GM12878 (cell line): ENCODE measurements at regions not wholly inside any gene's neighbourhood (a gene's known extent, or its start where the extent isn't known, plus 50 kb on each side); places are given as distances from the start of the nearest gene placed in this dataset.

Experiments used
- ATAC-seq: fragments of 200-7000 bp; cut with Tn5 transposase; 3 replicates; pipeline ENCODE4 v1.9.1; 2020; ENCODE audit warnings: mild to moderate bottlenecking, moderate library complexity
- BruUV-seq: library from RNA; stranded (reverse); fragments of 400-500 nt; replicated peaks from 2 replicates; lab custom pipeline; 2021; lab: Mats Ljungman, UMichigan
- CTCF ChIA-PET: fragments of 300-600 bp; sonication (Branson Sonifier 250); formaldehyde crosslinking; extraction: SDS; loops from one replicate; lab custom pipeline; 2021; ENCODE audit warnings: inconsistent platforms; lab: Yijun Ruan, JAX
- POLR2A ChIA-PET: fragments of 350-600 bp; formaldehyde crosslinking; extraction: SDS; loops from one replicate; lab custom pipeline; 2021; ENCODE audit warnings: inconsistent platforms; lab: Charles Lee
- RAD21 ChIA-PET: fragments of 300-600 bp; sonication (Branson Sonifier 250); formaldehyde crosslinking; loops from one replicate; lab custom pipeline; 2023; ENCODE audit warnings: antibody characterized with exemption; ENCODE audit not compliant: unreplicated experiment; lab: Charles Lee
- SMC1A ChIA-PET: fragments of 300-600 bp; sonication (Branson Sonifier 250); formaldehyde crosslinking; loops from one replicate; lab custom pipeline; 2023; ENCODE audit not compliant: unreplicated experiment, uncharacterized antibody; lab: Charles Lee
- DNase-seq: peaks from one replicate; pipeline ENCODE4 v3.0.0-alpha.2; 2011; ENCODE audit warnings: low read depth, low spot score
- FAIRE-seq: peaks from 3 replicates; lab custom pipeline; 2011; peaks lifted over from hg19 to GRCh38; lab: Jason Lieb, UNC
- H2AFZ ChIP-seq: 2 replicates; pipeline ENCODE4 v1.6.0; 2011; ENCODE audit warnings: low read depth, low read length, control low read depth; ENCODE audit not compliant: control insufficient read depth
- H3K27ac ChIP-seq: 2 replicates; pipeline ENCODE4 v1.5.1; 2011; ENCODE audit warnings: control low read depth; ENCODE audit not compliant: control insufficient read depth, insufficient read depth
- H3K27me3 ChIP-seq, 2 experiments: replicated peaks in 1 of 2; 2 replicates each; pipeline versions ENCODE4 v1.6.0 to v1.6.1; 2011; ENCODE audit warnings: low read length in 1 of 2; ENCODE audit not compliant: control insufficient read depth in 2 of 2, insufficient read depth in 2 of 2
- H3K36me3 ChIP-seq, 2 experiments: 2 replicates each; pipeline ENCODE4 v1.5.1; 2011; ENCODE audit warnings: low read length in 1 of 2; ENCODE audit not compliant: control insufficient read depth in 2 of 2, insufficient read depth in 2 of 2
- H3K4me1 ChIP-seq: 2 replicates; pipeline ENCODE4 v1.6.1; 2011; ENCODE audit warnings: mild to moderate bottlenecking, low read length, moderate library complexity, mixed read lengths; ENCODE audit not compliant: control insufficient read depth, insufficient read depth
- H3K4me2 ChIP-seq: 2 replicates; pipeline ENCODE4 v1.6.0; 2011; ENCODE audit warnings: control low read depth; ENCODE audit not compliant: control insufficient read depth, insufficient read depth
- H3K4me3 ChIP-seq: fragments of 200-600 bp; sonication (generic); 2 replicates; pipeline ENCODE4 v1.5.1; 2016
- H3K79me2 ChIP-seq: 2 replicates; pipeline ENCODE4 v1.6.0; 2011; ENCODE audit warnings: low read length; ENCODE audit not compliant: control insufficient read depth, insufficient read depth
- H3K9ac ChIP-seq: 2 replicates; pipeline ENCODE4 v1.8.0; 2011; ENCODE audit warnings: low read length, control low read depth, mixed read lengths; ENCODE audit not compliant: control insufficient read depth, insufficient read depth
- H3K9me3 ChIP-seq: replicated peaks from 3 replicates; pipeline ENCODE4 v1.5.1; 2011; ENCODE audit warnings: mild to moderate bottlenecking, low read length; ENCODE audit not compliant: control insufficient read depth, insufficient read depth
- H4K20me1 ChIP-seq: 2 replicates; pipeline ENCODE4 v1.6.0; 2011; ENCODE audit not compliant: control insufficient read depth, insufficient read depth
- CTCF ChIP-seq, 3 experiments: IDR thresholded peaks in 2 of 3; conservative IDR thresholded peaks in 1 of 3; 2 replicates each; pipeline ENCODE4 v1.5.1; 2011; ENCODE audit warnings: low read depth in 3 of 3, low read length in 3 of 3, mild to moderate bottlenecking in 3 of 3, control low read depth in 2 of 3, moderate library complexity in 2 of 3, inconsistent platforms in 1 of 3, mixed read lengths in 1 of 3; ENCODE audit not compliant: control insufficient read depth in 2 of 3, insufficient read depth in 1 of 3; ENCODE audit errors: extremely low read depth in 1 of 3
- EP300 ChIP-seq, 2 experiments: fragments of 150-350 bp in 1 of 2; IDR thresholded peaks; 2 replicates each; pipeline ENCODE4 v1.6.1; 2011 to 2012; ENCODE audit warnings: low read depth in 2 of 2, low read length in 2 of 2, borderline replicate concordance in 1 of 2, improper control_type of control experiment in 1 of 2, inconsistent platforms in 1 of 2; ENCODE audit not compliant: control insufficient read depth in 1 of 2
- GABPA ChIP-seq: IDR thresholded peaks from 2 replicates; pipeline ENCODE4 v1.6.1; 2014; ENCODE audit warnings: antibody characterized with exemption, low read depth, mild to moderate bottlenecking, inconsistent platforms
- MEF2B ChIP-seq: fragments of 450-650 bp; IDR thresholded peaks from 2 replicates; pipeline ENCODE4 v1.6.1; 2018; ENCODE audit warnings: mild to moderate bottlenecking, moderate library complexity; ENCODE audit not compliant: partially characterized antibody, poor library complexity, severe bottlenecking
- MYC ChIP-seq: IDR thresholded peaks from 2 replicates; pipeline ENCODE4 v1.6.1; 2011; ENCODE audit warnings: mild to moderate bottlenecking, low read length, moderate library complexity, inconsistent platforms; ENCODE audit not compliant: insufficient read depth, insufficient replicate concordance, insufficient read length, severe bottlenecking
- NR2C1 ChIP-seq: fragments of 450-650 bp; IDR thresholded peaks from 2 replicates; pipeline ENCODE4 v1.6.1; 2017; ENCODE audit warnings: antibody characterized with exemption, mild to moderate bottlenecking, moderate library complexity
- RAD21 ChIP-seq: IDR thresholded peaks from 2 replicates; pipeline ENCODE4 v1.6.1; 2011; ENCODE audit warnings: mild to moderate bottlenecking, low read depth, low read length, moderate library complexity; ENCODE audit not compliant: insufficient read depth
- USF1 ChIP-seq: IDR thresholded peaks from 2 replicates; pipeline ENCODE4 v1.6.1; 2011; ENCODE audit warnings: borderline replicate concordance, low read depth, mild to moderate bottlenecking, moderate library complexity, mixed read lengths, low read length; ENCODE audit not compliant: insufficient read depth; ENCODE audit errors: extremely low read length
- WGBS: methylation state at CpG from one replicate; pipeline ENCODE4 v1.1.6; 2016; ENCODE audit warnings: low lambda C conversion rate; ENCODE audit not compliant: insufficient replicate concordance, insufficient coverage; ENCODE audit errors: missing lambda C conversion rate; 5-methylcytosine and 5-hydroxymethylcytosine counted together
- in situ Hi-C: fragments of 300-500 bp; cut with MboI; formaldehyde crosslinking; loops from 9 replicates; pipeline ENCODE4 v1.14.3; 2018; ENCODE audit warnings: mixed read lengths
- intact Hi-C: fragments of 100-400 bp; cut with micrococcal nuclease; formaldehyde crosslinking; loops from one replicate; pipeline ENCODE4 v1.14.2; 2022; ENCODE audit not compliant: unreplicated experiment

- ChIA-PET CTCF (no interaction called here), RAD21 (no interaction called here), SMC1A (interaction anchor here (1.3 kb wide), 1 partner anchor 16 kb away, joined by 4 read pairs; no protein-coding TSS in a partner anchor), POLR2A (no interaction called here)
- no peaks in the 10 kb centered on the region for H3K36me3 ChIP-seq
- TF ChIP-seq EP300 (IDR thresholded peaks at IDR 0.05; ENCODE audit: borderline replicate concordance in 1 of 2, control insufficient read depth in 1 of 2, low read depth in 2 of 2, low read length in 2 of 2) (no peak), MEF2B (no peak), NR2C1 (no peak), MYC (no peak), CTCF (IDR thresholded peaks at IDR 0.05 in 2 of 3, conservative IDR thresholded peaks at IDR 0.05 in 1 of 3; ENCODE audit: control insufficient read depth in 2 of 3, extremely low read depth in 1 of 3, insufficient read depth in 1 of 3, low read depth in 3 of 3, low read length in 3 of 3) (no peak), GABPA (no peak)
- no peak overlapping the region for H3K27ac ChIP-seq
- FAIRE-seq (no peak), ATAC-seq (no peak), DNase-seq (no peak)
- H3K4me3 ChIP-seq, result no peak overlapping the region
- no peaks in the 10 kb centered on the region for H3K27me3 ChIP-seq
- no peaks in the 10 kb centered on the region for H3K4me1 ChIP-seq
- no TSS peak for BruUV-seq
- no peaks in the 10 kb centered on the region for H3K9me3 ChIP-seq
- no peak overlapping the region for H2AFZ ChIP-seq
- WGBS, result 0% methylated on average over 2 of the region's 2 CpGs
- no peak overlapping the region for H3K4me2 ChIP-seq
- no peaks in the 10 kb centered on the region for H3K79me2 ChIP-seq
- H4K20me1 ChIP-seq, result no peaks in the 10 kb centered on the region
- in situ Hi-C loops (no loop called here), intact Hi-C loops (no loop called here)
- no peak overlapping the region for H3K9ac ChIP-seq
Measured at GRCh38 chr2:79275197-79275596, 115.6 kb upstream of the REG3A start.

- Histone ChIP-seq H3K4me3 (no peak overlapping the region), H4K20me1 (no peaks in the 10 kb centered on the region), H3K4me1 (no peaks in the 10 kb centered on the region), H3K4me2 (no peak overlapping the region), H3K79me2 (no peaks in the 10 kb centered on the region), H3K27ac (no peak overlapping the region), H3K27me3 (no peaks in the 10 kb centered on the region), H3K36me3 (no peaks in the 10 kb centered on the region), H2AFZ (no peak overlapping the region), H3K9ac (no peak overlapping the region), H3K9me3 (no peaks in the 10 kb centered on the region)
- FAIRE-seq (no peak), ATAC-seq (no peak), DNase-seq (no peak)
- intact Hi-C loops, result no loop called here
- RAD21 ChIA-PET, result no interaction called here
- SMC1A ChIA-PET, result no interaction called here
- CTCF ChIA-PET, result no interaction called here
- no TSS peak for BruUV-seq
- TF ChIP-seq RAD21, result no peak
- TF ChIP-seq GABPA, result no peak
- TF ChIP-seq USF1, result no peak
- in situ Hi-C loops, result no loop called here
- POLR2A ChIA-PET, result no interaction called here
Measured at GRCh38 chr2:79272616-79273015, 113.1 kb upstream of the REG3A start.
